Stimulated activated naive CD4-positive, alpha-beta T cell (primary cell): ENCODE measurements at regions not wholly inside any gene's neighbourhood (a gene's known extent, or its start where the extent isn't known, plus 50 kb on each side); places are given as distances from the start of the nearest gene placed in this dataset.

Experiments
- DNase-seq, 6 experiments: peaks; one replicate each; lab custom pipeline; 2025; lab: John Stamatoyannopoulos, UW

- no peak for DNase-seq
These were observed 53.2 kb upstream of the SYPL1 start for GRCh38 chr7:106165337-106165736.

GRCh38 chr7:106163257-106163656 is 51.1 kb upstream of the SYPL1 start:
- no peak for DNase-seq
